ENCODE measurements at regions not wholly inside any gene's neighbourhood (a gene's known extent, or its start where the extent isn't known, plus 50 kb on each side); places are given as distances from the start of the nearest gene placed in this dataset.
"Not testable (repeated sequence)": the region's sequence is repeated elsewhere in the genome, so short reads cannot be mapped to it uniquely, and the experiment has no call there.

DNA sequence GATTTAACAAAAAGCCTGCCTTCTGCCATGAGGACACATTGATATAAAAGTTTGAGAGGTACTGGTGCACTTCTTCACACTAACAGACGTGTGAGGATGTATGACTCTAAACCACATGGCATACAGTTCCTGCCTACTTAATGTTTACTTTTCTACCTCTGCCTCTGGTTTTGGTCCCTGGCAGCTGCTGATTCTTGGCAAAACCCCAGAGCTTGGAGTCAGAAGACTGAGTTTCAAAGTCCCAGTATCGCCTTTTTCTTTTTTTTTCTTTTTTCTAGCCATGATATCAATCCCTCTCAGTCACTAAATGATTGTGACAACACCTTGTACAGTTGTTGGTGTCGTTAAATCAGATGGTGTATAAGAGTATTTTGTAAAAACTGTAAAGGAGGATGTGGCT is 110.9 kb upstream of the FAN1 start:
- POLR2A ChIA-PET; BruUV-seq (replicated peaks); H3K79me2 ChIP-seq (ENCODE audit: control insufficient read depth, insufficient read depth, low read length); H3K36me3 ChIP-seq (ENCODE audit: control insufficient read depth in 2 of 2, insufficient read depth in 2 of 2, low read length in 1 of 2); DNase-seq (ENCODE audit: low read depth, low spot score); H2AFZ ChIP-seq (ENCODE audit: control insufficient read depth, low read depth, low read length); H3K27ac ChIP-seq (ENCODE audit: control insufficient read depth, insufficient read depth); H3K4me3 ChIP-seq; in situ Hi-C loops (cut with MboI); H3K9ac ChIP-seq (ENCODE audit: control insufficient read depth, insufficient read depth, low read length); H3K4me1 ChIP-seq (ENCODE audit: control insufficient read depth, insufficient read depth, low read length); ATAC-seq; H3K9me3 ChIP-seq (replicated peaks; ENCODE audit: control insufficient read depth, insufficient read depth, low read length); RAD21 ChIA-PET (ENCODE audit: unreplicated experiment); FAIRE-seq; intact Hi-C loops (cut with micrococcal nuclease; ENCODE audit: unreplicated experiment); H3K4me2 ChIP-seq (ENCODE audit: control insufficient read depth, insufficient read depth); SMC1A ChIA-PET (ENCODE audit: uncharacterized antibody, unreplicated experiment); CTCF ChIA-PET; H4K20me1 ChIP-seq (ENCODE audit: control insufficient read depth, insufficient read depth); H3K27me3 ChIP-seq (replicated peaks in 1 of 2; ENCODE audit: control insufficient read depth in 2 of 2, insufficient read depth in 2 of 2, low read length in 1 of 2): not testable (repeated sequence)
- 6% methylated on average over 2 of the region's 3 CpGs for WGBS (ENCODE audit: insufficient coverage, insufficient replicate concordance, low lambda C conversion rate, missing lambda C conversion rate)

DNA sequence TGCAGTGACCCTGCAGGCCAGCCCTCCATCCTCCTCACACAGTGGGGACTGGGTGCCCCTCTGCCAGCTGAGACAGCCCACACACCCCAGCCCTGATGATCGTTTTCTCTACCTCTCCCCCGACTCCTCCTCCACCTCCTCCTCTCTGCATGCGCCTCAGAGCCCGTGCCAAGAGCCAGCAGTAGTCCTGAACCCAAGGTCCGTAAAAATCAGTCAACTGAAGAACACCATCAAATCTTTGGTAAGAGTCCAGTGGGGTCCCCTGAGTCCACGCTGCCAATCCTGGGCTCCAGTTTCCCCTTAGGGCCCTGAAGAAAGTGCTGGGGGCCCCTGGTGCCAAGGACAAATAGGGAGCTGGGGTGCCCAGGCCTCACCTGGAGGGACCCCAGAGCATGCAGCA is 109.3 kb upstream of the FAN1 start:
- no peak overlapping the region for H3K27ac ChIP-seq (ENCODE audit: control insufficient read depth, insufficient read depth)
- H3K4me1 ChIP-seq (ENCODE audit: control insufficient read depth, insufficient read depth, low read length) = no peaks in the 10 kb centered on the region
- WGBS (ENCODE audit: insufficient coverage, insufficient replicate concordance, low lambda C conversion rate, missing lambda C conversion rate) = 22% methylated on average over 6 of the region's 6 CpGs
- POLR2A ChIA-PET = no interaction called here
- H2AFZ ChIP-seq (ENCODE audit: control insufficient read depth, low read depth, low read length) = no peak overlapping the region
- intact Hi-C loops (cut with micrococcal nuclease; ENCODE audit: unreplicated experiment) (no loop called here), in situ Hi-C loops (cut with MboI) (no loop called here)
- H3K79me2 ChIP-seq (ENCODE audit: control insufficient read depth, insufficient read depth, low read length) = no peaks in the 10 kb centered on the region
- RAD21 ChIA-PET (ENCODE audit: unreplicated experiment) = no interaction called here
- no peak overlapping the region for H3K4me2 ChIP-seq (ENCODE audit: control insufficient read depth, insufficient read depth)
- H4K20me1 ChIP-seq (ENCODE audit: control insufficient read depth, insufficient read depth) = no peaks in the 10 kb centered on the region
- no peaks in the 10 kb centered on the region for H3K9me3 ChIP-seq (replicated peaks; ENCODE audit: control insufficient read depth, insufficient read depth, low read length)
- no peak for ATAC-seq
- no TSS peak for BruUV-seq (replicated peaks)
- no peaks in the 10 kb centered on the region for H3K27me3 ChIP-seq (replicated peaks in 1 of 2; ENCODE audit: control insufficient read depth in 2 of 2, insufficient read depth in 2 of 2, low read length in 1 of 2)
- no peak for DNase-seq (ENCODE audit: low read depth, low spot score)
- no peak overlapping the region for H3K9ac ChIP-seq (ENCODE audit: control insufficient read depth, insufficient read depth, low read length)
- no peak overlapping the region for H3K4me3 ChIP-seq
- FAIRE-seq = no peak
- H3K36me3 ChIP-seq (ENCODE audit: control insufficient read depth in 2 of 2, insufficient read depth in 2 of 2, low read length in 1 of 2) = no peaks in the 10 kb centered on the region
- SMC1A ChIA-PET (ENCODE audit: uncharacterized antibody, unreplicated experiment) = no interaction called here
- CTCF ChIA-PET = interaction anchor here (1.0 kb wide), 1 partner anchor 335 kb away, joined by 3 read pairs; no protein-coding TSS in a partner anchor
- TF ChIP-seq, protein P1, sequence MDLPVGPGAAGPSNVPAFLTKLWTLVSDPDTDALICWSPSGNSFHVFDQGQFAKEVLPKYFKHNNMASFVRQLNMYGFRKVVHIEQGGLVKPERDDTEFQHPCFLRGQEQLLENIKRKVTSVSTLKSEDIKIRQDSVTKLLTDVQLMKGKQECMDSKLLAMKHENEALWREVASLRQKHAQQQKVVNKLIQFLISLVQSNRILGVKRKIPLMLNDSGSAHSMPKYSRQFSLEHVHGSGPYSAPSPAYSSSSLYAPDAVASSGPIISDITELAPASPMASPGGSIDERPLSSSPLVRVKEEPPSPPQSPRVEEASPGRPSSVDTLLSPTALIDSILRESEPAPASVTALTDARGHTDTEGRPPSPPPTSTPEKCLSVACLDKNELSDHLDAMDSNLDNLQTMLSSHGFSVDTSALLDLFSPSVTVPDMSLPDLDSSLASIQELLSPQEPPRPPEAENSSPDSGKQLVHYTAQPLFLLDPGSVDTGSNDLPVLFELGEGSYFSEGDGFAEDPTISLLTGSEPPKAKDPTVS (IDR thresholded peaks at IDR 0.05; ENCODE audit: low read depth, low read length) = no peak
- no peak for TF ChIP-seq SPI1 (IDR thresholded peaks at IDR 0.05; ENCODE audit: borderline replicate concordance, insufficient read depth, low read depth, low read length)
- TF ChIP-seq, protein P2, sequence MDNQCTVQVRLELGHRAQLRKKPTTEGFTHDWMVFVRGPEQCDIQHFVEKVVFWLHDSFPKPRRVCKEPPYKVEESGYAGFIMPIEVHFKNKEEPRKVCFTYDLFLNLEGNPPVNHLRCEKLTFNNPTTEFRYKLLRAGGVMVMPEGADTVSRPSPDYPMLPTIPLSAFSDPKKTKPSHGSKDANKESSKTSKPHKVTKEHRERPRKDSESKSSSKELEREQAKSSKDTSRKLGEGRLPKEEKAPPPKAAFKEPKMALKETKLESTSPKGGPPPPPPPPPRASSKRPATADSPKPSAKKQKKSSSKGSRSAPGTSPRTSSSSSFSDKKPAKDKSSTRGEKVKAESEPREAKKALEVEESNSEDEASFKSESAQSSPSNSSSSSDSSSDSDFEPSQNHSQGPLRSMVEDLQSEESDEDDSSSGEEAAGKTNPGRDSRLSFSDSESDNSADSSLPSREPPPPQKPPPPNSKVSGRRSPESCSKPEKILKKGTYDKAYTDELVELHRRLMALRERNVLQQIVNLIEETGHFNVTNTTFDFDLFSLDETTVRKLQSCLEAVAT (IDR thresholded peaks at IDR 0.05) = no peak
- TF ChIP-seq RELA (IDR thresholded peaks at IDR 0.05; ENCODE audit: borderline replicate concordance, partially characterized antibody) = no peak
- TF ChIP-seq SUZ12 (IDR thresholded peaks at IDR 0.05; ENCODE audit: unreplicated experiment) = no peak
- TF ChIP-seq FOXM1 (IDR thresholded peaks at IDR 0.05; ENCODE audit: low read depth, low read length) = no peak
- no peak for TF ChIP-seq MYB (IDR thresholded peaks at IDR 0.05; ENCODE audit: borderline replicate concordance, low read depth, low read length)
- TF ChIP-seq POLR2A (IDR thresholded peaks at IDR 0.05; ENCODE audit: low read depth, low read length) = no peak
- TF ChIP-seq TCF7 (IDR thresholded peaks at IDR 0.05; ENCODE audit: borderline replicate concordance) = no peak
- no peak for TF ChIP-seq IRF4 (IDR thresholded peaks at IDR 0.05; ENCODE audit: low read depth, low read length)
- TF ChIP-seq ZBED1 (IDR thresholded peaks at IDR 0.05; ENCODE audit: borderline replicate concordance) = no peak
- TF ChIP-seq, protein P3, sequence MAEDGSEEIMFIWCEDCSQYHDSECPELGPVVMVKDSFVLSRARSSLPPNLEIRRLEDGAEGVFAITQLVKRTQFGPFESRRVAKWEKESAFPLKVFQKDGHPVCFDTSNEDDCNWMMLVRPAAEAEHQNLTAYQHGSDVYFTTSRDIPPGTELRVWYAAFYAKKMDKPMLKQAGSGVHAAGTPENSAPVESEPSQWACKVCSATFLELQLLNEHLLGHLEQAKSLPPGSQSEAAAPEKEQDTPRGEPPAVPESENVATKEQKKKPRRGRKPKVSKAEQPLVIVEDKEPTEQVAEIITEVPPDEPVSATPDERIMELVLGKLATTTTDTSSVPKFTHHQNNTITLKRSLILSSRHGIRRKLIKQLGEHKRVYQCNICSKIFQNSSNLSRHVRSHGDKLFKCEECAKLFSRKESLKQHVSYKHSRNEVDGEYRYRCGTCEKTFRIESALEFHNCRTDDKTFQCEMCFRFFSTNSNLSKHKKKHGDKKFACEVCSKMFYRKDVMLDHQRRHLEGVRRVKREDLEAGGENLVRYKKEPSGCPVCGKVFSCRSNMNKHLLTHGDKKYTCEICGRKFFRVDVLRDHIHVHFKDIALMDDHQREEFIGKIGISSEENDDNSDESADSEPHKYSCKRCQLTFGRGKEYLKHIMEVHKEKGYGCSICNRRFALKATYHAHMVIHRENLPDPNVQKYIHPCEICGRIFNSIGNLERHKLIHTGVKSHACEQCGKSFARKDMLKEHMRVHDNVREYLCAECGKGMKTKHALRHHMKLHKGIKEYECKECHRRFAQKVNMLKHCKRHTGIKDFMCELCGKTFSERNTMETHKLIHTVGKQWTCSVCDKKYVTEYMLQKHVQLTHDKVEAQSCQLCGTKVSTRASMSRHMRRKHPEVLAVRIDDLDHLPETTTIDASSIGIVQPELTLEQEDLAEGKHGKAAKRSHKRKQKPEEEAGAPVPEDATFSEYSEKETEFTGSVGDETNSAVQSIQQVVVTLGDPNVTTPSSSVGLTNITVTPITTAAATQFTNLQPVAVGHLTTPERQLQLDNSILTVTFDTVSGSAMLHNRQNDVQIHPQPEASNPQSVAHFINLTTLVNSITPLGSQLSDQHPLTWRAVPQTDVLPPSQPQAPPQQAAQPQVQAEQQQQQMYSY (CRISPR knock-in tag; IDR thresholded peaks at IDR 0.05) = no peak
- no peak for TF ChIP-seq EGR1 (IDR thresholded peaks at IDR 0.05; ENCODE audit: borderline replicate concordance in 1 of 2, low read depth in 2 of 2, low read length in 2 of 2)
